Neuronal stem cell (in vitro differentiated cells): ENCODE measurements at regions not wholly inside any gene's neighbourhood (a gene's known extent, or its start where the extent isn't known, plus 50 kb on each side); places are given as distances from the start of the nearest gene placed in this dataset.

ENCODE experiments used
- DNase-seq: peaks from one replicate; pipeline ENCODE4 v3.0.0-alpha.2; 2013; ENCODE audit warnings: low spot score
- H2AFZ ChIP-seq: one replicate; pipeline ENCODE4 v1.6.1; 2013; ENCODE audit warnings: mild to moderate bottlenecking, low read length, inconsistent platforms
- H2AK5ac ChIP-seq: 2 replicates; pipeline ENCODE4 v1.6.1; 2013; ENCODE audit warnings: low read depth, mild to moderate bottlenecking, inconsistent platforms, low read length, moderate library complexity, mixed read lengths
- H2BK120ac ChIP-seq: 2 replicates; pipeline ENCODE4 v1.6.1; 2013; ENCODE audit warnings: low read depth, mild to moderate bottlenecking, inconsistent platforms, low read length, moderate library complexity, mixed read lengths
- H2BK12ac ChIP-seq: one replicate; pipeline ENCODE4 v1.6.1; 2013; ENCODE audit warnings: low read length, inconsistent platforms
- H2BK15ac ChIP-seq: 2 replicates; pipeline ENCODE4 v1.6.1; 2013; ENCODE audit warnings: mild to moderate bottlenecking, low read length, inconsistent platforms, mixed read lengths
- H2BK5ac ChIP-seq: one replicate; pipeline ENCODE4 v1.6.1; 2013; ENCODE audit warnings: inconsistent platforms, mild to moderate bottlenecking, low read length, moderate library complexity
- H3K14ac ChIP-seq: one replicate; pipeline ENCODE4 v1.6.1; 2013; ENCODE audit warnings: low read length, inconsistent platforms
- H3K18ac ChIP-seq: 2 replicates; pipeline ENCODE4 v1.6.1; 2013; ENCODE audit warnings: low read length, inconsistent platforms
- H3K23ac ChIP-seq: 2 replicates; pipeline ENCODE4 v1.6.1; 2013; ENCODE audit warnings: low read depth, mild to moderate bottlenecking, mixed read lengths, low read length, inconsistent platforms; ENCODE audit not compliant: poor library complexity
- H3K27ac ChIP-seq: replicated peaks from 3 replicates; pipeline ENCODE4 v1.5.1; 2013; ENCODE audit warnings: low read length, inconsistent platforms
- H3K27me3 ChIP-seq, 3 experiments: 2 replicates each; pipeline ENCODE4 v1.6.1; 2013; ENCODE audit warnings: low read length in 3 of 3, mild to moderate bottlenecking in 2 of 3, inconsistent platforms in 1 of 3, low read depth in 1 of 3, mixed read lengths in 1 of 3, moderate library complexity in 1 of 3; ENCODE audit not compliant: control insufficient read depth in 3 of 3, insufficient read depth in 3 of 3
- H3K36me3 ChIP-seq, 2 donors: replicated peaks in 1 of 2; 2 replicates each; pipeline ENCODE4 v1.6.1; 2013; ENCODE audit warnings: low read length in 2 of 2; ENCODE audit not compliant: control insufficient read depth in 2 of 2, insufficient read depth in 2 of 2
- H3K4ac ChIP-seq: 2 replicates; pipeline ENCODE4 v1.6.1; 2013; ENCODE audit warnings: inconsistent platforms, mild to moderate bottlenecking, low read length, moderate library complexity
- H3K4me1 ChIP-seq, 2 donors: 1 replicate in 1 of 2; 2 replicates in 1 of 2; pipeline ENCODE4 v1.6.1; 2013; ENCODE audit warnings: low read length in 2 of 2, low read depth in 1 of 2; ENCODE audit not compliant: control insufficient read depth in 2 of 2, insufficient read depth in 1 of 2
- H3K4me2 ChIP-seq: one replicate; pipeline ENCODE4 v1.6.1; 2013; ENCODE audit warnings: mild to moderate bottlenecking, low read length, inconsistent platforms; ENCODE audit not compliant: insufficient read depth, poor library complexity, severe bottlenecking
- H3K4me3 ChIP-seq, 2 donors: 2 replicates each; pipeline ENCODE4 v1.5.1; 2013; ENCODE audit warnings: low read length in 2 of 2, mild to moderate bottlenecking in 2 of 2, inconsistent platforms in 1 of 2, moderate library complexity in 1 of 2
- H3K79me1 ChIP-seq: one replicate; pipeline ENCODE4 v1.6.1; 2013; ENCODE audit warnings: low read depth, mild to moderate bottlenecking, inconsistent platforms, low read length, moderate library complexity
- H3K9ac ChIP-seq: one replicate; pipeline ENCODE4 v1.6.1; 2013; ENCODE audit warnings: mild to moderate bottlenecking, low read depth, low read length, inconsistent platforms; ENCODE audit not compliant: poor library complexity
- H3K9me3 ChIP-seq, 2 donors: replicated peaks in 1 of 2; 2 replicates each; pipeline versions ENCODE3 to v1.6.1; 2013; ENCODE audit warnings: low read length in 2 of 2, mild to moderate bottlenecking in 2 of 2, inconsistent platforms in 1 of 2, low read depth in 1 of 2, mixed read lengths in 1 of 2, moderate library complexity in 1 of 2; ENCODE audit not compliant: control insufficient read depth in 2 of 2, insufficient read depth in 1 of 2
- H4K8ac ChIP-seq: one replicate; pipeline ENCODE4 v1.6.1; 2013; ENCODE audit warnings: low read depth, mild to moderate bottlenecking, inconsistent platforms, low read length, moderate library complexity
- H4K91ac ChIP-seq: one replicate; pipeline ENCODE4 v1.6.1; 2013; ENCODE audit warnings: low read length, low read depth, mild to moderate bottlenecking, inconsistent platforms; ENCODE audit not compliant: poor library complexity
- WGBS, 2 donors: extraction: QIAGEN DNeasy Blood & Tissue Kit; methylation state at CpG; one replicate each; pipeline ENCODE4 v1.1.7; 2013; ENCODE audit warnings: missing lambda C conversion rate in 2 of 2, mixed read lengths in 1 of 2; ENCODE audit not compliant: insufficient read length in 2 of 2, insufficient replicate concordance in 1 of 2; ENCODE audit errors: extremely low coverage in 2 of 2; 5-methylcytosine and 5-hydroxymethylcytosine counted together

DNA sequence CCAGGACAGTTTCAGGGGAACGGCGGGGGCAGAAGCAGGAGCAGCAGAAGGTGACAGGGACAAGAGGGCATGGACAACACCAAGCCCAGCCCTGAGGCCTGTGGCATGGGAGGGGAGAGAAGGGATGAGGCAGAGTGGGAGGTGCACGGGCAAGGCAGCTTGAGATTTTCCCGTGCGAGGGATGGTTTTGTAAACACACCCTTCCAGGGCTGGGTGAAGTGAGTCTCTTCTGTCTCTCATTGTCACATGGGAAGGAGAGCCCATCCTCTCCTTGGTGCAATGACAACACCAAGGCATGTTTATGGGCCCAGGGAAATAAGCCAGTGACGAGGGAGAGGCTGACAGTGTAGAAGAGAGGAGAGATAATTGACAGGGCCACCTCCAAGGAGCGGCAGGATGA lies 69.6 kb upstream of the RIOK3 start:
- Histone ChIP-seq H3K14ac (peak overlapping the region; percentile 57), H2AK5ac (no peak overlapping the region), H2BK5ac (no peak overlapping the region), H3K27ac (no peak overlapping the region), H3K4ac (no peak overlapping the region), H4K91ac (no peak overlapping the region), H3K4me1 (peaks cover 0 to 4% of the 10 kb centered on the region in 2 donors), H3K4me3 (no peak overlapping the region), H3K23ac (no peak overlapping the region), H3K4me2 (no peak overlapping the region), H3K9me3 (no peaks in the 10 kb centered on the region), H3K27me3 (no peaks in the 10 kb centered on the region), H2BK120ac (no peak overlapping the region), H2BK15ac (no peak overlapping the region), H2AFZ (no peak overlapping the region), H3K18ac (peak overlapping the region; percentile 50), H2BK12ac (peak overlapping the region; percentile 12), H4K8ac (no peak overlapping the region), H3K36me3 (peaks cover 0 to 10% of the 10 kb centered on the region in 2 donors), H3K9ac (no peak overlapping the region), H3K79me1 (no peaks in the 10 kb centered on the region)
- DNase-seq, result no peak
- no CpG with 5 or more reads among the region's 7 CpGs for WGBS, 2 donors

DNA sequence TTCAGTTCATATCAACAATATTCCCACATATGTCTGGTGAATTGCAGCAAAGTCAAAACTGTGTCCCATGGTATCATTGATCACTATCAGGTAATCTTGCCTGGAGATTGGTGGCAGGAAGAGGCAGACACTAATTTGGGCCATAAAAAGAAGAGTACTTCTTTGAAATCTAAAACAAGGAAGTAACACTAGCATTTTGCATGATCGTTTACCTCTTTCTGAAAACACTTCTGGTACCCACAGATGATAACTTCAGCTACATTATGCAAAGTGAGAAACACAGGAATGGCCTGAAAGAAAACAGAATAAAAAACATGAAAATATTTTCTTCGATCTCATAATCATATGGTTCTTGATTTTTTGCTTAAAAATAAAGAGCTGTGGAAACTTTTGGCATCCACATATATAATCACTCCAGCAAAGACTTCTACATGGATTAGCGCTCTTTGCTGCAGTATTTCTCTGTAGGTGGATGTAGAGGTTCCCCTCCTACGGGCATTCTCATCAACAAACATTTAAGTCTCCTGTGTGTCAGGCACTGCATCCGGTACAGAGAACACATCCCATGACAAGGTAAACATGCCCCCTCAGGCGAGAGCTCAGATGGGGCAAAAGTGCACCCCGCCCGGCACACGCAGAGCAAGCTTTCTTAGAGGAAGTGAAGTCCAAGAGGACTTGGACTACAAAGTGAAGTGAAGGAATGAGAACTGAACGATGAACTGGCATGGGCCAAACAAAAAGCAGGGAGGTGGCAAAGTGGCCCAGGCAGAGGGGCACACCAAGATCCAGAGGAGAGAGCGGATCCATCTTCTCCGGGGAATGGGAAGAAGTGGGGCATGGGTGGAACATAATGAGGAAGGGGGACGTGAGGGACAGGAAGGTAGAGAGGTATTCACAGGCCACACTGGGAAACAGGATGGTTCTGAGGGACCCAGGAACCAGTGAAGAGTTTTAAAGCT lies 68.0 kb upstream of the RIOK3 start:
- no peak overlapping the region for H2BK12ac ChIP-seq
- H3K79me1 ChIP-seq, result no peaks in the 10 kb centered on the region
- H3K27ac ChIP-seq, result no peak overlapping the region
- H4K8ac ChIP-seq, result no peak overlapping the region
- WGBS, 2 donors, result no CpG with 5 or more reads among the region's 13 CpGs
- no peaks in the 10 kb centered on the region for H3K9me3 ChIP-seq
- peaks cover 0 to 4% of the 10 kb centered on the region in 2 donors for H3K4me1 ChIP-seq
- no peak overlapping the region for H4K91ac ChIP-seq
- H3K36me3 ChIP-seq, result peaks cover 0 to 10% of the 10 kb centered on the region in 2 donors
- no peak overlapping the region for H3K23ac ChIP-seq
- no peak overlapping the region for H3K4me3 ChIP-seq
- H2BK5ac ChIP-seq, result peak overlapping the region; percentile 85
- no peak overlapping the region for H2AFZ ChIP-seq
- H2AK5ac ChIP-seq, result peak overlapping the region; percentile 34
- no peaks in the 10 kb centered on the region for H3K27me3 ChIP-seq
- no peak overlapping the region for H2BK15ac ChIP-seq
- H2BK120ac ChIP-seq, result no peak overlapping the region
- peak overlapping the region; percentile 45 for H3K18ac ChIP-seq
- no peak for DNase-seq
- no peak overlapping the region for H3K4me2 ChIP-seq
- H3K9ac ChIP-seq, result no peak overlapping the region
- no peak overlapping the region for H3K14ac ChIP-seq
- H3K4ac ChIP-seq, result no peak overlapping the region

DNA sequence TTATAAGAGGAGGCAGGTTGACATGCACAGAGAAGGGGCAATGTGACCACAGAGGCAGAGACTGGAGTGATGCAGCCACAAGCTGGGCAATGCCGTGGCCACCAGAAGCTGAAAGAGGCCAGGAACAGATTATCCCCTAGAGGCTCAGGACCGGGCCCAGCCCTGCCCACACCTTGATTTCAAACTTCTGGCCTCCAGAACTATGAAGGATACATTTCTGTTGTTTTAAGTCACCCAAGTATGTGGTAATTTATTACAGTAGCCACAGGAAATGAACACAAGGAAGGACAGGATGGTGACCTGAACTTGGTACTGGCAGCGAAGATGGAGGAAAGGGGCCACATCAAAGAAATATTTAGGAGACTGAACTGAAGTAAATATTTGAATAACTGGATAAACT lies 66.8 kb upstream of the RIOK3 start:
- H3K27ac ChIP-seq, result no peak overlapping the region
- H2BK120ac ChIP-seq, result no peak overlapping the region
- H3K27me3 ChIP-seq, result no peaks in the 10 kb centered on the region
- no peaks in the 10 kb centered on the region for H3K9me3 ChIP-seq
- H3K18ac ChIP-seq, result no peak overlapping the region
- no peaks in the 10 kb centered on the region for H3K79me1 ChIP-seq
- no peak overlapping the region for H3K4ac ChIP-seq
- no peak overlapping the region for H2AK5ac ChIP-seq
- no peak overlapping the region for H3K14ac ChIP-seq
- WGBS, 2 donors, result no CpG with 5 or more reads among the region's 3 CpGs
- H2AFZ ChIP-seq, result no peak overlapping the region
- no peak overlapping the region for H2BK5ac ChIP-seq
- H3K4me3 ChIP-seq, result no peak overlapping the region
- H3K4me1 ChIP-seq, result peaks cover 0 to 4% of the 10 kb centered on the region in 2 donors
- H4K91ac ChIP-seq, result no peak overlapping the region
- H3K4me2 ChIP-seq, result no peak overlapping the region
- H3K36me3 ChIP-seq, result peaks cover 0 to 10% of the 10 kb centered on the region in 2 donors
- no peak overlapping the region for H3K23ac ChIP-seq
- no peak for DNase-seq
- H3K9ac ChIP-seq, result no peak overlapping the region
- H4K8ac ChIP-seq, result no peak overlapping the region
- H2BK12ac ChIP-seq, result no peak overlapping the region
- H2BK15ac ChIP-seq, result no peak overlapping the region

DNA sequence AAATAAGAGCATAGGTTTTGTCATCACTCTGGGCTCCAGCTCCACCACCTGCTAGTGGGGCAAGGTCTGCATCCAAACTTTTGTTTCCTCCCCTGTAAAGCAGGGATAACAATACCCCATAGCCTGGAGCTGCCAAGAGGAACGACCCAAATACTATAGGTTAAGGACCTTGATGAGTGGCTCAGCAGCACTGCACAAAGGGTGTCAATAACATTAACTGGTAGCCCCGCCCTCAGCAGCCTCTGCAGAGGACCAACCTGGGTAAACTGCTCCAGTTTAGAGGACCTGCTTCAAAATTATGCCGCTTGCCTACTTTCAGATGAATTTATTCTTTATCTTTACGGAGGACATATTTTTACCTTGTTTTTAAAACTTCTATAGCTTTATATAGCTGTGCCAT lies 65.8 kb upstream of the RIOK3 start:
- H3K4me2 ChIP-seq, result no peak overlapping the region
- no peak overlapping the region for H2BK15ac ChIP-seq
- no peaks in the 10 kb centered on the region for H3K79me1 ChIP-seq
- no peaks in the 10 kb centered on the region for H3K27me3 ChIP-seq
- no peak overlapping the region for H3K4ac ChIP-seq
- peaks cover 0 to 10% of the 10 kb centered on the region in 2 donors for H3K36me3 ChIP-seq
- H3K18ac ChIP-seq, result no peak overlapping the region
- H4K91ac ChIP-seq, result no peak overlapping the region
- H3K14ac ChIP-seq, result no peak overlapping the region
- H2AFZ ChIP-seq, result no peak overlapping the region
- H3K9me3 ChIP-seq, result no peaks in the 10 kb centered on the region
- no peak overlapping the region for H3K4me3 ChIP-seq
- H4K8ac ChIP-seq, result no peak overlapping the region
- H2AK5ac ChIP-seq, result no peak overlapping the region
- no peak overlapping the region for H3K9ac ChIP-seq
- H2BK12ac ChIP-seq, result no peak overlapping the region
- no peak overlapping the region for H3K27ac ChIP-seq
- no peak overlapping the region for H3K23ac ChIP-seq
- H2BK5ac ChIP-seq, result no peak overlapping the region
- H2BK120ac ChIP-seq, result no peak overlapping the region
- no CpG with 5 or more reads among the region's 4 CpGs for WGBS, 2 donors
- DNase-seq, result no peak
- peaks cover 0 to 4% of the 10 kb centered on the region in 2 donors for H3K4me1 ChIP-seq
